Liver (tissue), 8 donors: ENCODE measurements at regions not wholly inside any gene's neighbourhood (a gene's known extent, or its start where the extent isn't known, plus 50 kb on each side); places are given as distances from the start of the nearest gene placed in this dataset.

Source experiments
- DNase-seq: peaks from one replicate; pipeline ENCODE4 v3.0.0-alpha.2; 2017; ENCODE audit warnings: low spot score
- H3K27ac ChIP-seq, 2 donors: one replicate each; pipeline ENCODE4 v1.7.0; 2013; ENCODE audit warnings: inconsistent platforms in 2 of 2, low read length in 2 of 2, control low read depth in 1 of 2, low read depth in 1 of 2, mild to moderate bottlenecking in 1 of 2
- H3K27me3 ChIP-seq, 4 donors: one replicate each; pipeline versions ENCODE4 v1.6.1 to v1.7.0; 2013; ENCODE audit warnings: low read length in 3 of 4, inconsistent platforms in 1 of 4, mild to moderate bottlenecking in 1 of 4, moderate library complexity in 1 of 4; ENCODE audit not compliant: control insufficient read depth in 4 of 4, insufficient read depth in 4 of 4
- H3K36me3 ChIP-seq, 4 donors: one replicate each; pipeline versions ENCODE4 v1.6.1 to v1.7.0; 2013; ENCODE audit warnings: low read length in 3 of 4, mild to moderate bottlenecking in 3 of 4, low read depth in 1 of 4, moderate library complexity in 1 of 4; ENCODE audit not compliant: control insufficient read depth in 4 of 4, insufficient read depth in 3 of 4
- H3K4me1 ChIP-seq, 4 donors: one replicate each; pipeline versions ENCODE4 v1.6.1 to v1.7.0; 2013; ENCODE audit warnings: low read length in 3 of 4, mild to moderate bottlenecking in 3 of 4, moderate library complexity in 1 of 4; ENCODE audit not compliant: control insufficient read depth in 4 of 4, insufficient read depth in 4 of 4
- H3K4me3 ChIP-seq, 3 donors: one replicate each; pipeline versions ENCODE4 v1.6.1 to v1.7.0; 2013; ENCODE audit warnings: low read length in 3 of 3, control low read depth in 1 of 3, low read depth in 1 of 3, mild to moderate bottlenecking in 1 of 3
- H3K9ac ChIP-seq, 2 donors: one replicate each; pipeline ENCODE4 v1.7.0; 2013; ENCODE audit warnings: low read length in 2 of 2, mild to moderate bottlenecking in 2 of 2, moderate library complexity in 2 of 2, control low read depth in 1 of 2, low read depth in 1 of 2
- H3K9me3 ChIP-seq, 4 donors: one replicate each; pipeline versions ENCODE4 v1.6.1 to v1.7.0; 2013; ENCODE audit warnings: low read length in 3 of 4; ENCODE audit not compliant: control insufficient read depth in 4 of 4
- ATF3 ChIP-seq: IDR thresholded peaks from 2 replicates; pipeline ENCODE4 v1.6.1; 2016; ENCODE audit warnings: antibody characterized with exemption
- CTCF ChIP-seq: fragments of 150-350 bp; IDR thresholded peaks from 2 replicates; pipeline ENCODE4 v1.5.1; 2017; ENCODE audit warnings: improper control_type of control experiment, low read depth, low read length; ENCODE audit not compliant: missing input control
- EGR1 ChIP-seq, 2 donors: IDR thresholded peaks; 2 replicates each; pipeline ENCODE4 v1.6.1; 2016 to 2018; ENCODE audit warnings: antibody characterized with exemption in 2 of 2, low read depth in 2 of 2
- FOXA1 ChIP-seq: IDR thresholded peaks from 2 replicates; pipeline ENCODE4 v1.6.1; 2016; ENCODE audit warnings: antibody characterized with exemption
- GABPA ChIP-seq, 2 donors: IDR thresholded peaks in 1 of 2; conservative IDR thresholded peaks in 1 of 2; 2 replicates each; pipeline ENCODE4 v1.6.1; 2016; ENCODE audit warnings: antibody characterized with exemption in 2 of 2, mild to moderate bottlenecking in 1 of 2, moderate library complexity in 1 of 2
- HNF4A ChIP-seq, 2 donors: conservative IDR thresholded peaks; 2 replicates each; pipeline ENCODE4 v1.6.1; 2016; ENCODE audit warnings: antibody characterized with exemption in 2 of 2, mild to moderate bottlenecking in 2 of 2
- HNF4G ChIP-seq: IDR thresholded peaks from 2 replicates; pipeline ENCODE4 v1.6.1; 2016; ENCODE audit warnings: antibody characterized with exemption
- JUND ChIP-seq, 2 donors: IDR thresholded peaks; 2 replicates each; pipeline ENCODE4 v1.6.1; 2016; ENCODE audit warnings: antibody characterized with exemption in 2 of 2
- MAX ChIP-seq: IDR thresholded peaks from 2 replicates; pipeline ENCODE4 v1.6.1; 2016; ENCODE audit warnings: antibody characterized with exemption
- NR2F2 ChIP-seq: IDR thresholded peaks from 2 replicates; pipeline ENCODE4 v1.6.1; 2016; ENCODE audit warnings: antibody characterized with exemption
- RAD21 ChIP-seq, 2 donors: IDR thresholded peaks; 2 replicates each; pipeline ENCODE4 v1.6.1; 2016; ENCODE audit warnings: antibody characterized with exemption in 2 of 2, mild to moderate bottlenecking in 2 of 2
- REST ChIP-seq: IDR thresholded peaks from 2 replicates; pipeline ENCODE4 v1.6.1; 2016; ENCODE audit warnings: antibody characterized with exemption, mild to moderate bottlenecking
- RXRA ChIP-seq, 2 donors: IDR thresholded peaks; 2 replicates each; pipeline ENCODE4 v1.6.1; 2017 to 2018; ENCODE audit warnings: antibody characterized with exemption in 2 of 2, mild to moderate bottlenecking in 1 of 2
- SP1 ChIP-seq: IDR thresholded peaks from 2 replicates; pipeline ENCODE4 v1.6.1; 2018; ENCODE audit warnings: antibody characterized with exemption, mild to moderate bottlenecking
- TAF1 ChIP-seq: conservative IDR thresholded peaks from 2 replicates; pipeline ENCODE4 v1.6.1; 2016; ENCODE audit warnings: antibody characterized with exemption, mild to moderate bottlenecking
- YY1 ChIP-seq: IDR thresholded peaks from 2 replicates; pipeline ENCODE4 v1.6.1; 2016; ENCODE audit warnings: antibody characterized with exemption, mild to moderate bottlenecking
- ZBTB33 ChIP-seq: IDR thresholded peaks from 2 replicates; pipeline ENCODE4 v1.6.1; 2016; ENCODE audit warnings: antibody characterized with exemption
- WGBS: extraction: QIAGEN DNeasy Blood & Tissue Kit; methylation state at CpG from one replicate; pipeline ENCODE4 v1.1.7; 2013; 5-methylcytosine and 5-hydroxymethylcytosine counted together
- donor health status: healthy.
- donor health status: healthy.
- donor health status: healthy.
- donor health status: healthy.
- donor health status: healthy.

GRCh38 chr9:79335987-79336386, 235.8 kb upstream of the TLE4 start:
- TF ChIP-seq ZBTB33 (no peak), EGR1 (IDR thresholded peaks at IDR 0.05; ENCODE audit: low read depth in 2 of 2) (no peak), SP1 (no peak)
- Histone ChIP-seq H3K9ac (no peak overlapping the region), H3K36me3 (no peaks in the 10 kb centered on the region), H3K27ac (no peak overlapping the region), H3K4me3 (no peak overlapping the region), H3K4me1 (no peaks in the 10 kb centered on the region), H3K9me3 (peaks cover 0 to 8% (median 5%) of the 10 kb centered on the region in 4 donors), H3K27me3 (peaks cover 0 to 2% (median 0%) of the 10 kb centered on the region in 4 donors)
- DNase-seq: no peak
- 84% methylated on average over 1 of the region's 1 CpG for WGBS

GRCh38 chr9:79341561-79341960, 230.2 kb upstream of the TLE4 start:
- peaks cover 0 to 3% (median 1%) of the 10 kb centered on the region in 4 donors for H3K9me3 ChIP-seq

More at GRCh38 chr9:79341561-79341960, 230.2 kb upstream of the TLE4 start:
- TF ChIP-seq EGR1 (IDR thresholded peaks at IDR 0.05; ENCODE audit: low read depth in 2 of 2) (no peak), YY1 (no peak), HNF4A (conservative IDR thresholded peaks at IDR 0.05) (no peak), RXRA (IDR thresholded peaks at IDR 0.05) (no peak), SP1 (no peak), TAF1 (no peak), MAX (no peak), ZBTB33 (no peak), NR2F2 (no peak), JUND (IDR thresholded peaks at IDR 0.05) (no peak), REST (no peak), HNF4G (no peak), CTCF (no peak), GABPA (IDR thresholded peaks at IDR 0.05 in 1 of 2, conservative IDR thresholded peaks at IDR 0.05 in 1 of 2) (no peak), ATF3 (no peak), FOXA1 (no peak), RAD21 (IDR thresholded peaks at IDR 0.05) (no peak)
- no peak overlapping the region for H3K27ac ChIP-seq
- no peaks in the 10 kb centered on the region for H3K27me3 ChIP-seq
- no peaks in the 10 kb centered on the region for H3K4me1 ChIP-seq
- H3K4me3 ChIP-seq: no peak overlapping the region
- H3K9ac ChIP-seq: no peak overlapping the region
- no peaks in the 10 kb centered on the region for H3K36me3 ChIP-seq
- WGBS: 86% methylated on average over 6 of the region's 6 CpGs
- no peak for DNase-seq
